Adrenal gland (tissue), 5 donors: ENCODE measurements at regions not wholly inside any gene's neighbourhood (a gene's known extent, or its start where the extent isn't known, plus 50 kb on each side); places are given as distances from the start of the nearest gene placed in this dataset.

Source experiments
- CTCF ChIP-seq, 6 experiments: fragments of 450-650 bp in 4 of 6; fragments of 200-600 bp in 2 of 6; sonication (generic) in 1 of 6; IDR thresholded peaks; 1 replicate in 5 of 6; 2 replicates in 1 of 6; pipeline versions ENCODE4 v1.5.1 to v1.8.0; 2016 to 2021; ENCODE audit warnings: antibody characterized with exemption in 6 of 6, mild to moderate bottlenecking in 2 of 6, moderate library complexity in 1 of 6
- POLR2A ChIP-seq, 2 donors: fragments of 450-650 bp; IDR thresholded peaks; one replicate each; pipeline ENCODE4 v1.6.1; 2017; ENCODE audit warnings: antibody characterized with exemption in 2 of 2, mild to moderate bottlenecking in 2 of 2, moderate library complexity in 1 of 2
- donor health status: DM: no; HTN: no; CAD: no.

GRCh38 chr14:80388980-80389711 is 177.8 kb upstream of the DIO2 start:
- no peak for TF ChIP-seq CTCF (IDR thresholded peaks at IDR 0.05)
- no peak for TF ChIP-seq POLR2A (IDR thresholded peaks at IDR 0.05)
